Neural cell (in vitro differentiated cells): ENCODE measurements at regions not wholly inside any gene's neighbourhood (a gene's known extent, or its start where the extent isn't known, plus 50 kb on each side); places are given as distances from the start of the nearest gene placed in this dataset.

ENCODE experiments used
- H2AFZ ChIP-seq: fragments of 200-600, 300-800 bp; sonication (generic), shearing (Covaris generic); 2 replicates; pipeline ENCODE4 v1.6.0; 2014; ENCODE audit warnings: low read depth, mild to moderate bottlenecking, antibody characterized with exemption, low read length, moderate library complexity
- H3F3A ChIP-seq: fragments of 200-600 bp; shearing (Covaris generic); 2 replicates; pipeline ENCODE4 v1.6.1; 2016; ENCODE audit warnings: mild to moderate bottlenecking, moderate library complexity, mixed read lengths, antibody characterized with exemption, low read length; ENCODE audit not compliant: insufficient read depth, poor library complexity, severe bottlenecking
- H3K27ac ChIP-seq: fragments of 200-600, 300-800 bp; sonication (generic), shearing (Covaris generic); 2 replicates; pipeline ENCODE4 v1.5.1; 2014; ENCODE audit warnings: mild to moderate bottlenecking, low read length, moderate library complexity
- H3K27me3 ChIP-seq: fragments of 300-800, 200-600 bp; sonication (generic), shearing (Covaris generic); 2 replicates; pipeline ENCODE4 v1.6.0; 2014; ENCODE audit warnings: mild to moderate bottlenecking, low read depth, low read length, moderate library complexity; ENCODE audit not compliant: insufficient read depth
- H3K36me3 ChIP-seq: fragments of 300-800, 200-600 bp; sonication (generic), shearing (Covaris generic); 2 replicates; pipeline ENCODE4 v1.5.1; 2014; ENCODE audit warnings: mild to moderate bottlenecking, antibody characterized with exemption, low read length, moderate library complexity; ENCODE audit not compliant: insufficient read depth
- H3K4me2 ChIP-seq: fragments of 300-800, 200-600 bp; sonication (generic), shearing (Covaris generic); 2 replicates; pipeline ENCODE4 v1.6.0; 2014; ENCODE audit warnings: mild to moderate bottlenecking, low read length
- H3K4me3 ChIP-seq: fragments of 300-800, 200-600 bp; sonication (generic), shearing (Covaris generic); 2 replicates; pipeline ENCODE4 v1.5.1; 2014; ENCODE audit warnings: mild to moderate bottlenecking, low read length, moderate library complexity
- H3K79me2 ChIP-seq: fragments of 200-600 bp; shearing (Covaris generic); replicated peaks from 2 replicates; pipeline ENCODE4 v1.6.0; 2014; ENCODE audit warnings: mild to moderate bottlenecking, low read length, moderate library complexity; ENCODE audit not compliant: insufficient read depth
- H3K9ac ChIP-seq: fragments of 300-800, 200-600 bp; sonication (generic), shearing (Covaris generic); 2 replicates; pipeline ENCODE4 v1.6.1; 2016; ENCODE audit warnings: mild to moderate bottlenecking, low read length, mixed read lengths
- H3K9me2 ChIP-seq: fragments of 200-600 bp; shearing (Covaris generic); 2 replicates; pipeline ENCODE4 v1.6.1; 2016; ENCODE audit warnings: mild to moderate bottlenecking, low read length, mixed read lengths; ENCODE audit not compliant: insufficient read depth
- H3K9me3 ChIP-seq: fragments of 200-600, 300-800 bp; sonication (generic), shearing (Covaris generic); 2 replicates; pipeline ENCODE4 v1.6.1; 2016; ENCODE audit warnings: mild to moderate bottlenecking, mixed run types, low read length, moderate library complexity, mixed read lengths
- H4K20me1 ChIP-seq: fragments of 200-600 bp; shearing (Covaris generic); 2 replicates; pipeline ENCODE4 v1.6.1; 2016; ENCODE audit warnings: mild to moderate bottlenecking, mixed run types; ENCODE audit not compliant: insufficient read depth
- EP300 ChIP-seq: fragments of 450-650 bp; conservative IDR thresholded peaks from 2 replicates; pipeline ENCODE4 v1.6.1; 2014; ENCODE audit warnings: antibody characterized with exemption, mild to moderate bottlenecking, moderate library complexity; ENCODE audit not compliant: poor library complexity, severe bottlenecking
- EZH2 ChIP-seq: fragments of 200-600, 300-800 bp; shearing (Covaris generic), sonication (generic); IDR thresholded peaks from 2 replicates; pipeline ENCODE4 v1.6.1; 2014; ENCODE audit warnings: antibody characterized with exemption, low read length, borderline replicate concordance, mild to moderate bottlenecking; ENCODE audit not compliant: insufficient read depth, poor library complexity, severe bottlenecking
- MXI1 ChIP-seq: fragments of 450-650 bp; conservative IDR thresholded peaks from 2 replicates; pipeline ENCODE4 v1.6.1; 2014; ENCODE audit warnings: antibody characterized with exemption, mild to moderate bottlenecking; ENCODE audit not compliant: poor library complexity, severe bottlenecking
- POLR2AphosphoS5 ChIP-seq: IDR thresholded peaks from 2 replicates; pipeline ENCODE4 v1.6.1; 2012
- RAD21 ChIP-seq: fragments of 450-650 bp; conservative IDR thresholded peaks from 2 replicates; pipeline ENCODE4 v1.6.1; 2014; ENCODE audit warnings: antibody characterized with exemption, mild to moderate bottlenecking, moderate library complexity
- SMC3 ChIP-seq: fragments of 450-650 bp; conservative IDR thresholded peaks from 2 replicates; pipeline ENCODE4 v1.6.1; 2014; ENCODE audit warnings: antibody characterized with exemption, mild to moderate bottlenecking, moderate library complexity; ENCODE audit not compliant: poor library complexity
- TAF1 ChIP-seq: IDR thresholded peaks from 2 replicates; pipeline ENCODE4 v1.6.1; 2012; ENCODE audit warnings: low read depth
- TF ChIP-seq, protein P1 (sequence below): fragments of 450-650 bp; IDR thresholded peaks from 2 replicates; pipeline ENCODE4 v1.5.1; 2014; ENCODE audit warnings: antibody characterized with exemption, mild to moderate bottlenecking, moderate library complexity; ENCODE audit not compliant: poor library complexity, severe bottlenecking
- TF ChIP-seq, protein P2 (sequence below): IDR thresholded peaks from 2 replicates; pipeline ENCODE4 v1.6.1; 2012; ENCODE audit warnings: borderline replicate concordance

DNA sequence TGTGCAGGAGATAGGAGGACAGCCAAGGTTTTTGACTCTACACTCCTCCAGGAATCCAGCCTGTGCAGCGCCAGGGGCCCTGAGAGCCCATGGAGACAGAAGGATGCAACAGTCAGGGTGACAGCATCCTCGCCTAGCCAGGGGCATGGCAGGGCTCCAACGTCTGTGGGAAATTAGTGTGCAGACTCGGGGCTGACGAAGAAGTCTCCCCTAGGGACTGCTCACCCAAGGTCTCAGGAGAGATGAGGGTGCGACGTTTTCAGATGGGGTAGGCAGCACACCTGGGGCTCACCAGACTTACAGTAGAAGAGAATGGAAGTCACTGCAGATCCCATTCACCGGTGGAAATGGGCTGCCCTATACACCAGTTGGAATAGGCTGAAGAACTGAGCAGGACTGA lies 241.7 kb downstream of the SETD4 start:
- no peaks in the 10 kb centered on the region for H3K36me3 ChIP-seq
- no peaks in the 10 kb centered on the region for H3K9me3 ChIP-seq
- no peak overlapping the region for H3K9ac ChIP-seq
- H3K79me2 ChIP-seq: no peaks in the 10 kb centered on the region
- no peak for TF ChIP-seq RAD21
- no peak for TF ChIP-seq SMC3
- TF ChIP-seq TAF1: no peak
- TF ChIP-seq, protein P1, sequence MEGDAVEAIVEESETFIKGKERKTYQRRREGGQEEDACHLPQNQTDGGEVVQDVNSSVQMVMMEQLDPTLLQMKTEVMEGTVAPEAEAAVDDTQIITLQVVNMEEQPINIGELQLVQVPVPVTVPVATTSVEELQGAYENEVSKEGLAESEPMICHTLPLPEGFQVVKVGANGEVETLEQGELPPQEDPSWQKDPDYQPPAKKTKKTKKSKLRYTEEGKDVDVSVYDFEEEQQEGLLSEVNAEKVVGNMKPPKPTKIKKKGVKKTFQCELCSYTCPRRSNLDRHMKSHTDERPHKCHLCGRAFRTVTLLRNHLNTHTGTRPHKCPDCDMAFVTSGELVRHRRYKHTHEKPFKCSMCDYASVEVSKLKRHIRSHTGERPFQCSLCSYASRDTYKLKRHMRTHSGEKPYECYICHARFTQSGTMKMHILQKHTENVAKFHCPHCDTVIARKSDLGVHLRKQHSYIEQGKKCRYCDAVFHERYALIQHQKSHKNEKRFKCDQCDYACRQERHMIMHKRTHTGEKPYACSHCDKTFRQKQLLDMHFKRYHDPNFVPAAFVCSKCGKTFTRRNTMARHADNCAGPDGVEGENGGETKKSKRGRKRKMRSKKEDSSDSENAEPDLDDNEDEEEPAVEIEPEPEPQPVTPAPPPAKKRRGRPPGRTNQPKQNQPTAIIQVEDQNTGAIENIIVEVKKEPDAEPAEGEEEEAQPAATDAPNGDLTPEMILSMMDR: no peak
- no peak for TF ChIP-seq POLR2AphosphoS5
- TF ChIP-seq EZH2: no peak
- TF ChIP-seq EP300: no peak
- TF ChIP-seq, protein P2, sequence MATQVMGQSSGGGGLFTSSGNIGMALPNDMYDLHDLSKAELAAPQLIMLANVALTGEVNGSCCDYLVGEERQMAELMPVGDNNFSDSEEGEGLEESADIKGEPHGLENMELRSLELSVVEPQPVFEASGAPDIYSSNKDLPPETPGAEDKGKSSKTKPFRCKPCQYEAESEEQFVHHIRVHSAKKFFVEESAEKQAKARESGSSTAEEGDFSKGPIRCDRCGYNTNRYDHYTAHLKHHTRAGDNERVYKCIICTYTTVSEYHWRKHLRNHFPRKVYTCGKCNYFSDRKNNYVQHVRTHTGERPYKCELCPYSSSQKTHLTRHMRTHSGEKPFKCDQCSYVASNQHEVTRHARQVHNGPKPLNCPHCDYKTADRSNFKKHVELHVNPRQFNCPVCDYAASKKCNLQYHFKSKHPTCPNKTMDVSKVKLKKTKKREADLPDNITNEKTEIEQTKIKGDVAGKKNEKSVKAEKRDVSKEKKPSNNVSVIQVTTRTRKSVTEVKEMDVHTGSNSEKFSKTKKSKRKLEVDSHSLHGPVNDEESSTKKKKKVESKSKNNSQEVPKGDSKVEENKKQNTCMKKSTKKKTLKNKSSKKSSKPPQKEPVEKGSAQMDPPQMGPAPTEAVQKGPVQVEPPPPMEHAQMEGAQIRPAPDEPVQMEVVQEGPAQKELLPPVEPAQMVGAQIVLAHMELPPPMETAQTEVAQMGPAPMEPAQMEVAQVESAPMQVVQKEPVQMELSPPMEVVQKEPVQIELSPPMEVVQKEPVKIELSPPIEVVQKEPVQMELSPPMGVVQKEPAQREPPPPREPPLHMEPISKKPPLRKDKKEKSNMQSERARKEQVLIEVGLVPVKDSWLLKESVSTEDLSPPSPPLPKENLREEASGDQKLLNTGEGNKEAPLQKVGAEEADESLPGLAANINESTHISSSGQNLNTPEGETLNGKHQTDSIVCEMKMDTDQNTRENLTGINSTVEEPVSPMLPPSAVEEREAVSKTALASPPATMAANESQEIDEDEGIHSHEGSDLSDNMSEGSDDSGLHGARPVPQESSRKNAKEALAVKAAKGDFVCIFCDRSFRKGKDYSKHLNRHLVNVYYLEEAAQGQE: no peak
- no peak for TF ChIP-seq MXI1
- H3F3A ChIP-seq: no peaks in the 10 kb centered on the region
- no peak overlapping the region for H2AFZ ChIP-seq
- H3K27ac ChIP-seq: no peak overlapping the region
- no peaks in the 10 kb centered on the region for H4K20me1 ChIP-seq
- no peaks in the 10 kb centered on the region for H3K27me3 ChIP-seq
- H3K4me3 ChIP-seq: no peak overlapping the region
- H3K9me2 ChIP-seq: no peaks in the 10 kb centered on the region
- H3K4me2 ChIP-seq: no peak overlapping the region

DNA sequence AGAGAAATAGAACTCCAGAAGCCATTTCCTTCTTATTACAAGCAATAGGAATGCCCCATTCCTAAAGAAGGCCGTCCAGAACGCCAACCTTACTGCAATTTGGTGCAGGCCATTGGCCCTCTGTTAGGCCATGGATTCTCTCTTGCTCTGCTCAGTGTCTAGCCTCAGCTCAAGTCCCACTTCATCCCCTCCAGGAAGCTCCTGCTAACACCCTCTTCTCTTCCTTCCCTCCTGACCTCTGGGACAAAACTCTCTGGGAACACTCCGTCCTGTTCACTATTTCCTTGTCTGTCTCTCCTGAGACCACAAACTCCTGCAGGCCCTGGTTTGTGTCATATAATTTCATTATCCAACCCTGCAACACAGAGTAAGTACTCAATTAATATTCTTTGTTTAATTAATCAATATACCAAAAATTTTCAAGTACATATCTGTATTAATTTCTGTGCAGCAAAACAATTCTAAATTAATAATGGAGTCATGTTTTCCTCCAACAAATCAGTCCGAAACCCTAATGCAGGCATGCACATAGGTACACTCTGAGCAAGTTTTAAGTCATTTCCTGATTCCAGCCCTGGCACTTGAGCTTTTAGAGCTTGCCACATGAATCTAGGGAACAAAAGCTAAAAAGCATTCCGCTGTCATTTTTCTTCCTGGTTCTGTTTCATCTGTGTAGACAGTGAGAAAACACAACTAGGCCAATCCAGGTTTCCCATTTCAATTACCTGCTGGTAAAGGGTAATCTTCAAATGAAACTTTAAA lies 245.3 kb downstream of the SETD4 start:
- Histone ChIP-seq H3K27ac (no peak overlapping the region), H3K4me3 (no peak overlapping the region), H3K4me2 (no peak overlapping the region), H3K27me3 (no peaks in the 10 kb centered on the region), H3F3A (no peaks in the 10 kb centered on the region), H3K9me2 (no peaks in the 10 kb centered on the region), H3K9me3 (no peaks in the 10 kb centered on the region), H4K20me1 (no peaks in the 10 kb centered on the region), H3K36me3 (no peaks in the 10 kb centered on the region), H3K9ac (no peak overlapping the region), H2AFZ (no peak overlapping the region), H3K79me2 (no peaks in the 10 kb centered on the region)
- TF ChIP-seq, protein P2: no peak
- TF ChIP-seq TAF1 (no peak), EZH2 (no peak), MXI1 (no peak), SMC3 (no peak)
- TF ChIP-seq, protein P1: no peak
